ENCODE measurements at regions not wholly inside any gene's neighbourhood (a gene's known extent, or its start where the extent isn't known, plus 50 kb on each side); places are given as distances from the start of the nearest gene placed in this dataset.

- TF ChIP-seq, protein P1, sequence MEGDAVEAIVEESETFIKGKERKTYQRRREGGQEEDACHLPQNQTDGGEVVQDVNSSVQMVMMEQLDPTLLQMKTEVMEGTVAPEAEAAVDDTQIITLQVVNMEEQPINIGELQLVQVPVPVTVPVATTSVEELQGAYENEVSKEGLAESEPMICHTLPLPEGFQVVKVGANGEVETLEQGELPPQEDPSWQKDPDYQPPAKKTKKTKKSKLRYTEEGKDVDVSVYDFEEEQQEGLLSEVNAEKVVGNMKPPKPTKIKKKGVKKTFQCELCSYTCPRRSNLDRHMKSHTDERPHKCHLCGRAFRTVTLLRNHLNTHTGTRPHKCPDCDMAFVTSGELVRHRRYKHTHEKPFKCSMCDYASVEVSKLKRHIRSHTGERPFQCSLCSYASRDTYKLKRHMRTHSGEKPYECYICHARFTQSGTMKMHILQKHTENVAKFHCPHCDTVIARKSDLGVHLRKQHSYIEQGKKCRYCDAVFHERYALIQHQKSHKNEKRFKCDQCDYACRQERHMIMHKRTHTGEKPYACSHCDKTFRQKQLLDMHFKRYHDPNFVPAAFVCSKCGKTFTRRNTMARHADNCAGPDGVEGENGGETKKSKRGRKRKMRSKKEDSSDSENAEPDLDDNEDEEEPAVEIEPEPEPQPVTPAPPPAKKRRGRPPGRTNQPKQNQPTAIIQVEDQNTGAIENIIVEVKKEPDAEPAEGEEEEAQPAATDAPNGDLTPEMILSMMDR (IDR thresholded peaks at IDR 0.05), result no peak
- no peak for TF ChIP-seq POLR2AphosphoS5 (IDR thresholded peaks at IDR 0.05; ENCODE audit: low read depth, low read length)
- TF ChIP-seq SIN3A (IDR thresholded peaks at IDR 0.05; ENCODE audit: borderline replicate concordance, insufficient read depth, low read depth, low read length), result no peak
- no peak for TF ChIP-seq TCF7L2 (IDR thresholded peaks at IDR 0.05; ENCODE audit: low read depth, low read length)
- TF ChIP-seq REST (IDR thresholded peaks at IDR 0.05; ENCODE audit: insufficient read depth in 1 of 2, low read depth in 2 of 2, low read length in 1 of 2), result no peak
Measured at GRCh38 chr5:58359981-58360380, 99.9 kb downstream of the PLK2 start.

All from Panc1 (cell line).